HG03159 (cell line): ENCODE measurements at regions not wholly inside any gene's neighbourhood (a gene's known extent, or its start where the extent isn't known, plus 50 kb on each side); places are given as distances from the start of the nearest gene placed in this dataset.

Source experiments
- ATAC-seq: cut with Tn5 transposase; IDR thresholded peaks from one replicate; pipeline ENCODE4 v1.9.1; 2021; ENCODE audit warnings: mild to moderate bottlenecking, moderate library complexity; ENCODE audit not compliant: unreplicated experiment

GRCh38 chr5:68898951-68899471 lies 194.8 kb upstream of the SLC30A5 start:
- no peak for ATAC-seq

GRCh38 chr5:68911840-68912690 lies 181.7 kb upstream of the SLC30A5 start:
- no peak for ATAC-seq

- ATAC-seq = no peak
Observed at GRCh38 chr5:68915079-68915478, 178.7 kb upstream of the SLC30A5 start.

GRCh38 chr5:68918306-68918705 lies 175.5 kb upstream of the SLC30A5 start:
- no peak for ATAC-seq

- ATAC-seq = no peak
Observed at GRCh38 chr5:68919988-68920490, 173.8 kb upstream of the SLC30A5 start.

GRCh38 chr5:68920888-68921287 lies 172.9 kb upstream of the SLC30A5 start:
- ATAC-seq = no peak

GRCh38 chr5:68922172-68922987 lies 171.4 kb upstream of the SLC30A5 start:
- no peak for ATAC-seq

GRCh38 chr5:68924481-68925145 lies 169.2 kb upstream of the SLC30A5 start:
- ATAC-seq = no peak

- no peak for ATAC-seq
Observed at GRCh38 chr5:68928617-68929302, 165.1 kb upstream of the SLC30A5 start.

- ATAC-seq = no peak
Observed at GRCh38 chr5:68930139-68930538, 163.7 kb upstream of the SLC30A5 start.

- no peak for ATAC-seq
Observed at GRCh38 chr5:68932830-68933434, 160.9 kb upstream of the SLC30A5 start.

GRCh38 chr5:68942169-68942568 lies 151.6 kb upstream of the SLC30A5 start:
- ATAC-seq = no peak

GRCh38 chr5:68946728-68947127 lies 147.1 kb upstream of the SLC30A5 start:
- no peak for ATAC-seq

- no peak for ATAC-seq
Observed at GRCh38 chr5:68947986-68948385, 145.8 kb upstream of the SLC30A5 start.

- no peak for ATAC-seq
Observed at GRCh38 chr5:68949256-68949655, 144.6 kb upstream of the SLC30A5 start.

GRCh38 chr5:68949711-68950110 lies 144.1 kb upstream of the SLC30A5 start:
- no peak for ATAC-seq

- no peak for ATAC-seq
Observed at GRCh38 chr5:68950125-68950524, 143.7 kb upstream of the SLC30A5 start.

GRCh38 chr5:68950930-68951329 lies 142.9 kb upstream of the SLC30A5 start:
- no peak for ATAC-seq

GRCh38 chr5:68953231-68953874 lies 140.5 kb upstream of the SLC30A5 start:
- no peak for ATAC-seq
